GM12873 (cell line): ENCODE measurements at regions not wholly inside any gene's neighbourhood (a gene's known extent, or its start where the extent isn't known, plus 50 kb on each side); places are given as distances from the start of the nearest gene placed in this dataset.

Source experiments
- TF ChIP-seq, protein P1 (sequence below): IDR thresholded peaks from 2 replicates; pipeline ENCODE4 v1.5.1; 2012; ENCODE audit warnings: low read depth, mild to moderate bottlenecking, moderate library complexity, low read length, control low read depth; ENCODE audit not compliant: insufficient read depth; ENCODE audit errors: missing control alignments

- TF ChIP-seq, protein P1, sequence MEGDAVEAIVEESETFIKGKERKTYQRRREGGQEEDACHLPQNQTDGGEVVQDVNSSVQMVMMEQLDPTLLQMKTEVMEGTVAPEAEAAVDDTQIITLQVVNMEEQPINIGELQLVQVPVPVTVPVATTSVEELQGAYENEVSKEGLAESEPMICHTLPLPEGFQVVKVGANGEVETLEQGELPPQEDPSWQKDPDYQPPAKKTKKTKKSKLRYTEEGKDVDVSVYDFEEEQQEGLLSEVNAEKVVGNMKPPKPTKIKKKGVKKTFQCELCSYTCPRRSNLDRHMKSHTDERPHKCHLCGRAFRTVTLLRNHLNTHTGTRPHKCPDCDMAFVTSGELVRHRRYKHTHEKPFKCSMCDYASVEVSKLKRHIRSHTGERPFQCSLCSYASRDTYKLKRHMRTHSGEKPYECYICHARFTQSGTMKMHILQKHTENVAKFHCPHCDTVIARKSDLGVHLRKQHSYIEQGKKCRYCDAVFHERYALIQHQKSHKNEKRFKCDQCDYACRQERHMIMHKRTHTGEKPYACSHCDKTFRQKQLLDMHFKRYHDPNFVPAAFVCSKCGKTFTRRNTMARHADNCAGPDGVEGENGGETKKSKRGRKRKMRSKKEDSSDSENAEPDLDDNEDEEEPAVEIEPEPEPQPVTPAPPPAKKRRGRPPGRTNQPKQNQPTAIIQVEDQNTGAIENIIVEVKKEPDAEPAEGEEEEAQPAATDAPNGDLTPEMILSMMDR: no peak
Measured at GRCh38 chr2:38224821-38225437, 149.0 kb upstream of the CYP1B1 start.

GRCh38 chr2:38224181-38224580 lies 148.2 kb upstream of the CYP1B1 start:
- TF ChIP-seq, protein P1: no peak

- TF ChIP-seq, protein P1: no peak
Measured at GRCh38 chr2:38223256-38223655, 147.3 kb upstream of the CYP1B1 start.

GRCh38 chr2:38220164-38220563 lies 144.2 kb upstream of the CYP1B1 start:
- TF ChIP-seq, protein P1: no peak

GRCh38 chr2:38218995-38219394 lies 143.0 kb upstream of the CYP1B1 start:
- TF ChIP-seq, protein P1: no peak

- TF ChIP-seq, protein P1: no peak
Measured at GRCh38 chr2:38218591-38218991, 142.6 kb upstream of the CYP1B1 start.

GRCh38 chr2:38217401-38218188 lies 141.6 kb upstream of the CYP1B1 start:
- TF ChIP-seq, protein P1: no peak
